Body of pancreas (tissue), 4 donors: ENCODE measurements at regions not wholly inside any gene's neighbourhood (a gene's known extent, or its start where the extent isn't known, plus 50 kb on each side); places are given as distances from the start of the nearest gene placed in this dataset.

Experiments used
- POLR2A ChIP-seq, 3 donors: fragments of 450-650 bp; IDR thresholded peaks; one replicate each; pipeline ENCODE4 v1.6.1; 2016; ENCODE audit warnings: antibody characterized with exemption in 3 of 3, mild to moderate bottlenecking in 2 of 3
- TF ChIP-seq, protein P1 (sequence below), 7 experiments: fragments of 450-650 bp in 4 of 7; fragments of 200-600 bp in 3 of 7; sonication (generic) in 3 of 7; IDR thresholded peaks; one replicate each; pipeline ENCODE4 v1.5.1; 2016 to 2019; ENCODE audit warnings: antibody characterized with exemption in 7 of 7

DNA sequence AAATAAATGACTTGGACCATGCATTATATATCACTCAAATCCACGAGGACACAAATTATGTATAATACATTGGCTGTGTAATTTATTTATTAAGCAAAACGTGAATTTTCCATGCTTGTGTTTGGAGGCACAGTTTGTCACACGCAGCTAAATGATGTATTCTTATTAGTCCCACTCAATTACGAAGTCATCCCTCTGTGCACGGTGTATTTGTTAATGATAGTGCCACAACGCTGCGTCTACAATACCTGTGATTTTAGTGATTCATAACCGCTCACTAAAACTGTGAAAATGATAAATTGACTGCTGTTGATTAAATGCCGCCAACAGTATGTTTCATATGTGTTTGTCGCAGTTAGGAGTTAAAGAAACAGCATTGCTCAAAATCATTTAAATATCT lies 358.3 kb downstream of the ZNF516 start:
- TF ChIP-seq POLR2A (IDR thresholded peaks at IDR 0.05), result no peak
- TF ChIP-seq, protein P1, sequence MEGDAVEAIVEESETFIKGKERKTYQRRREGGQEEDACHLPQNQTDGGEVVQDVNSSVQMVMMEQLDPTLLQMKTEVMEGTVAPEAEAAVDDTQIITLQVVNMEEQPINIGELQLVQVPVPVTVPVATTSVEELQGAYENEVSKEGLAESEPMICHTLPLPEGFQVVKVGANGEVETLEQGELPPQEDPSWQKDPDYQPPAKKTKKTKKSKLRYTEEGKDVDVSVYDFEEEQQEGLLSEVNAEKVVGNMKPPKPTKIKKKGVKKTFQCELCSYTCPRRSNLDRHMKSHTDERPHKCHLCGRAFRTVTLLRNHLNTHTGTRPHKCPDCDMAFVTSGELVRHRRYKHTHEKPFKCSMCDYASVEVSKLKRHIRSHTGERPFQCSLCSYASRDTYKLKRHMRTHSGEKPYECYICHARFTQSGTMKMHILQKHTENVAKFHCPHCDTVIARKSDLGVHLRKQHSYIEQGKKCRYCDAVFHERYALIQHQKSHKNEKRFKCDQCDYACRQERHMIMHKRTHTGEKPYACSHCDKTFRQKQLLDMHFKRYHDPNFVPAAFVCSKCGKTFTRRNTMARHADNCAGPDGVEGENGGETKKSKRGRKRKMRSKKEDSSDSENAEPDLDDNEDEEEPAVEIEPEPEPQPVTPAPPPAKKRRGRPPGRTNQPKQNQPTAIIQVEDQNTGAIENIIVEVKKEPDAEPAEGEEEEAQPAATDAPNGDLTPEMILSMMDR (IDR thresholded peaks at IDR 0.05), result no peak
